ENCODE measurements at regions not wholly inside any gene's neighbourhood (a gene's known extent, or its start where the extent isn't known, plus 50 kb on each side); places are given as distances from the start of the nearest gene placed in this dataset.

- no peak overlapping the region for H3K9ac ChIP-seq (ENCODE audit: low read length)
- DNase-seq (ENCODE audit: low read depth), result no peak
- H3K4me1 ChIP-seq (ENCODE audit: control insufficient read depth, insufficient read depth, low read length), result no peaks in the 10 kb centered on the region
- H3K36me3 ChIP-seq (ENCODE audit: control insufficient read depth, insufficient read depth, low read length, severe bottlenecking), result no peaks in the 10 kb centered on the region
- no peaks in the 10 kb centered on the region for H3K9me3 ChIP-seq (ENCODE audit: control insufficient read depth, low read length)
- H3K27me3 ChIP-seq (replicated peaks; ENCODE audit: control insufficient read depth, insufficient read depth, low read length), result no peaks in the 10 kb centered on the region
- no peak overlapping the region for H3K4me3 ChIP-seq (ENCODE audit: low read length)
Observed at GRCh38 chr11:24286238-24286637, 210.6 kb upstream of the LUZP2 start.

GRCh38 chr11:24289301-24289700, 207.6 kb upstream of the LUZP2 start:
- DNase-seq (ENCODE audit: low read depth), result peak; percentile 19
- no peak overlapping the region for H3K4me3 ChIP-seq (ENCODE audit: low read length)

GRCh38 chr11:24293964-24294363, 202.9 kb upstream of the LUZP2 start:
- no peak overlapping the region for H3K4me3 ChIP-seq (ENCODE audit: low read length)
- H3K4me1 ChIP-seq (ENCODE audit: control insufficient read depth, insufficient read depth, low read length), result peaks cover 4% of the 10 kb centered on the region
- no peak overlapping the region for H3K9ac ChIP-seq (ENCODE audit: low read length)
- DNase-seq (ENCODE audit: low read depth), result no peak
- H3K9me3 ChIP-seq (ENCODE audit: control insufficient read depth, low read length), result no peaks in the 10 kb centered on the region
- H3K36me3 ChIP-seq (ENCODE audit: control insufficient read depth, insufficient read depth, low read length, severe bottlenecking), result no peaks in the 10 kb centered on the region
- H3K27me3 ChIP-seq (replicated peaks; ENCODE audit: control insufficient read depth, insufficient read depth, low read length), result no peaks in the 10 kb centered on the region

More at GRCh38 chr11:24289301-24289700, 207.6 kb upstream of the LUZP2 start:
- H3K4me1 ChIP-seq (ENCODE audit: control insufficient read depth, insufficient read depth, low read length), result peaks cover 4% of the 10 kb centered on the region
- no peaks in the 10 kb centered on the region for H3K9me3 ChIP-seq (ENCODE audit: control insufficient read depth, low read length)
- no peaks in the 10 kb centered on the region for H3K27me3 ChIP-seq (replicated peaks; ENCODE audit: control insufficient read depth, insufficient read depth, low read length)
- H3K36me3 ChIP-seq (ENCODE audit: control insufficient read depth, insufficient read depth, low read length, severe bottlenecking), result no peaks in the 10 kb centered on the region
- no peak overlapping the region for H3K9ac ChIP-seq (ENCODE audit: low read length)

GRCh38 chr11:24295360-24295759, 201.5 kb upstream of the LUZP2 start:
- Histone ChIP-seq H3K9ac (ENCODE audit: low read length) (no peak overlapping the region), H3K36me3 (ENCODE audit: control insufficient read depth, insufficient read depth, low read length, severe bottlenecking) (no peaks in the 10 kb centered on the region), H3K27me3 (replicated peaks; ENCODE audit: control insufficient read depth, insufficient read depth, low read length) (no peaks in the 10 kb centered on the region), H3K9me3 (ENCODE audit: control insufficient read depth, low read length) (no peaks in the 10 kb centered on the region), H3K4me1 (ENCODE audit: control insufficient read depth, insufficient read depth, low read length) (peaks cover 4% of the 10 kb centered on the region), H3K4me3 (ENCODE audit: low read length) (no peak overlapping the region)
- peak; percentile 8 for DNase-seq (ENCODE audit: low read depth)

GRCh38 chr11:24297461-24297860, 199.4 kb upstream of the LUZP2 start:
- Histone ChIP-seq H3K9me3 (ENCODE audit: control insufficient read depth, low read length) (no peaks in the 10 kb centered on the region), H3K36me3 (ENCODE audit: control insufficient read depth, insufficient read depth, low read length, severe bottlenecking) (no peaks in the 10 kb centered on the region), H3K9ac (ENCODE audit: low read length) (no peak overlapping the region), H3K4me3 (ENCODE audit: low read length) (no peak overlapping the region), H3K27me3 (replicated peaks; ENCODE audit: control insufficient read depth, insufficient read depth, low read length) (no peaks in the 10 kb centered on the region), H3K4me1 (ENCODE audit: control insufficient read depth, insufficient read depth, low read length) (no peaks in the 10 kb centered on the region)
- DNase-seq (ENCODE audit: low read depth), result no peak

- H3K4me3 ChIP-seq (ENCODE audit: low read length), result no peak overlapping the region
- H3K9ac ChIP-seq (ENCODE audit: low read length), result no peak overlapping the region
- H3K4me1 ChIP-seq (ENCODE audit: control insufficient read depth, insufficient read depth, low read length), result no peaks in the 10 kb centered on the region
- H3K27me3 ChIP-seq (replicated peaks; ENCODE audit: control insufficient read depth, insufficient read depth, low read length), result no peaks in the 10 kb centered on the region
- H3K36me3 ChIP-seq (ENCODE audit: control insufficient read depth, insufficient read depth, low read length, severe bottlenecking), result no peaks in the 10 kb centered on the region
- no peaks in the 10 kb centered on the region for H3K9me3 ChIP-seq (ENCODE audit: control insufficient read depth, low read length)
- DNase-seq (ENCODE audit: low read depth), result peak; percentile 42
Observed at GRCh38 chr11:24298146-24298545, 198.7 kb upstream of the LUZP2 start.

- Histone ChIP-seq H3K9me3 (ENCODE audit: control insufficient read depth, low read length) (no peaks in the 10 kb centered on the region), H3K4me3 (ENCODE audit: low read length) (no peak overlapping the region), H3K9ac (ENCODE audit: low read length) (no peak overlapping the region), H3K36me3 (ENCODE audit: control insufficient read depth, insufficient read depth, low read length, severe bottlenecking) (no peaks in the 10 kb centered on the region), H3K27me3 (replicated peaks; ENCODE audit: control insufficient read depth, insufficient read depth, low read length) (no peaks in the 10 kb centered on the region), H3K4me1 (ENCODE audit: control insufficient read depth, insufficient read depth, low read length) (no peaks in the 10 kb centered on the region)
- no peak for DNase-seq (ENCODE audit: low read depth)
Observed at GRCh38 chr11:24311974-24312373, 184.9 kb upstream of the LUZP2 start.

- no peak overlapping the region for H3K4me3 ChIP-seq (ENCODE audit: low read length)
- peak; percentile 18 for DNase-seq (ENCODE audit: low read depth)
- H3K27me3 ChIP-seq (replicated peaks; ENCODE audit: control insufficient read depth, insufficient read depth, low read length), result no peaks in the 10 kb centered on the region
- no peaks in the 10 kb centered on the region for H3K36me3 ChIP-seq (ENCODE audit: control insufficient read depth, insufficient read depth, low read length, severe bottlenecking)
- H3K4me1 ChIP-seq (ENCODE audit: control insufficient read depth, insufficient read depth, low read length), result no peaks in the 10 kb centered on the region
- no peak overlapping the region for H3K9ac ChIP-seq (ENCODE audit: low read length)
- no peaks in the 10 kb centered on the region for H3K9me3 ChIP-seq (ENCODE audit: control insufficient read depth, low read length)
Observed at GRCh38 chr11:24312464-24313238, 184.2 kb upstream of the LUZP2 start.

- H3K4me3 ChIP-seq (ENCODE audit: low read length), result no peak overlapping the region
- no peak overlapping the region for H3K9ac ChIP-seq (ENCODE audit: low read length)
- H3K36me3 ChIP-seq (ENCODE audit: control insufficient read depth, insufficient read depth, low read length, severe bottlenecking), result no peaks in the 10 kb centered on the region
- H3K9me3 ChIP-seq (ENCODE audit: control insufficient read depth, low read length), result peaks cover 4% of the 10 kb centered on the region
- DNase-seq (ENCODE audit: low read depth), result no peak
- H3K4me1 ChIP-seq (ENCODE audit: control insufficient read depth, insufficient read depth, low read length), result no peaks in the 10 kb centered on the region
- H3K27me3 ChIP-seq (replicated peaks; ENCODE audit: control insufficient read depth, insufficient read depth, low read length), result no peaks in the 10 kb centered on the region
Observed at GRCh38 chr11:24321229-24321628, 175.6 kb upstream of the LUZP2 start.

GRCh38 chr11:24324211-24324610, 172.6 kb upstream of the LUZP2 start:
- Histone ChIP-seq H3K9me3 (ENCODE audit: control insufficient read depth, low read length) (no peaks in the 10 kb centered on the region), H3K9ac (ENCODE audit: low read length) (no peak overlapping the region), H3K27me3 (replicated peaks; ENCODE audit: control insufficient read depth, insufficient read depth, low read length) (no peaks in the 10 kb centered on the region), H3K36me3 (ENCODE audit: control insufficient read depth, insufficient read depth, low read length, severe bottlenecking) (no peaks in the 10 kb centered on the region), H3K4me3 (ENCODE audit: low read length) (no peak overlapping the region), H3K4me1 (ENCODE audit: control insufficient read depth, insufficient read depth, low read length) (no peaks in the 10 kb centered on the region)
- DNase-seq (ENCODE audit: low read depth), result peak; percentile 35

GRCh38 chr11:24344222-24344621, 152.6 kb upstream of the LUZP2 start:
- Histone ChIP-seq H3K36me3 (ENCODE audit: control insufficient read depth, insufficient read depth, low read length, severe bottlenecking) (no peaks in the 10 kb centered on the region), H3K9me3 (ENCODE audit: control insufficient read depth, low read length) (no peaks in the 10 kb centered on the region), H3K4me3 (ENCODE audit: low read length) (no peak overlapping the region), H3K27me3 (replicated peaks; ENCODE audit: control insufficient read depth, insufficient read depth, low read length) (no peaks in the 10 kb centered on the region), H3K4me1 (ENCODE audit: control insufficient read depth, insufficient read depth, low read length) (no peaks in the 10 kb centered on the region), H3K9ac (ENCODE audit: low read length) (no peak overlapping the region)
- no peak for DNase-seq (ENCODE audit: low read depth)

- Histone ChIP-seq H3K36me3 (ENCODE audit: control insufficient read depth, insufficient read depth, low read length, severe bottlenecking) (no peaks in the 10 kb centered on the region), H3K4me1 (ENCODE audit: control insufficient read depth, insufficient read depth, low read length) (no peaks in the 10 kb centered on the region), H3K9ac (ENCODE audit: low read length) (no peak overlapping the region), H3K9me3 (ENCODE audit: control insufficient read depth, low read length) (no peaks in the 10 kb centered on the region), H3K4me3 (ENCODE audit: low read length) (no peak overlapping the region), H3K27me3 (replicated peaks; ENCODE audit: control insufficient read depth, insufficient read depth, low read length) (no peaks in the 10 kb centered on the region)
- no peak for DNase-seq (ENCODE audit: low read depth)
Observed at GRCh38 chr11:24348908-24349307, 147.9 kb upstream of the LUZP2 start.
